Smooth muscle cell (in vitro differentiated cells): ENCODE measurements at regions not wholly inside any gene's neighbourhood (a gene's known extent, or its start where the extent isn't known, plus 50 kb on each side); places are given as distances from the start of the nearest gene placed in this dataset.

Source experiments
- DNase-seq: peaks from one replicate; lab custom pipeline; 2025; ENCODE audit not compliant: unreplicated experiment; lab: John Stamatoyannopoulos, UW
- H2AFZ ChIP-seq: fragments of 200-600 bp; sonication (generic); 2 replicates; pipeline ENCODE4 v1.6.0; 2016; ENCODE audit warnings: antibody characterized with exemption, low read depth, mild to moderate bottlenecking
- H3F3A ChIP-seq: fragments of 200-600 bp; sonication (generic); 2 replicates; pipeline ENCODE4 v1.6.0; 2017; ENCODE audit warnings: antibody characterized with exemption, low read depth
- H3K27ac ChIP-seq: fragments of 200-600 bp; sonication (generic); 2 replicates; pipeline ENCODE4 v1.5.1; 2016; ENCODE audit warnings: low read depth, mild to moderate bottlenecking
- H3K27me3 ChIP-seq: fragments of 200-600 bp; sonication (generic); 2 replicates; pipeline ENCODE4 v1.6.1; 2016; ENCODE audit warnings: low read depth, mild to moderate bottlenecking
- H3K36me3 ChIP-seq: fragments of 200-600 bp; sonication (generic); 2 replicates; pipeline ENCODE4 v1.5.1; 2016; ENCODE audit warnings: low read depth
- H3K4me1 ChIP-seq: fragments of 200-600 bp; sonication (generic); 2 replicates; pipeline ENCODE4 v1.5.1; 2016; ENCODE audit warnings: low read depth
- H3K4me2 ChIP-seq: fragments of 200-600 bp; sonication (generic); 2 replicates; pipeline ENCODE4 v1.6.0; 2016; ENCODE audit warnings: mild to moderate bottlenecking
- H3K4me3 ChIP-seq: fragments of 200-600 bp; sonication (generic); 2 replicates; pipeline ENCODE4 v1.5.1; 2016; ENCODE audit warnings: mild to moderate bottlenecking
- H3K79me2 ChIP-seq: fragments of 200-600 bp; sonication (generic); 2 replicates; pipeline ENCODE4 v1.6.0; 2016; ENCODE audit warnings: low read depth, mild to moderate bottlenecking
- H3K9ac ChIP-seq: fragments of 200-600 bp; sonication (generic); 2 replicates; pipeline ENCODE4 v1.6.0; 2016; ENCODE audit warnings: low read depth
- H3K9me3 ChIP-seq: fragments of 200-600 bp; sonication (generic); replicated peaks from 2 replicates; pipeline ENCODE4 v1.5.1; 2016; ENCODE audit warnings: low read depth
- H4K20me1 ChIP-seq: fragments of 200-600 bp; sonication (generic); 2 replicates; pipeline ENCODE4 v1.6.0; 2016; ENCODE audit warnings: low read depth
- CTCF ChIP-seq: fragments of 200-600 bp; sonication (generic); IDR thresholded peaks from 2 replicates; pipeline ENCODE4 v1.5.1; 2017; ENCODE audit warnings: borderline replicate concordance, mild to moderate bottlenecking, antibody characterized with exemption; ENCODE audit not compliant: insufficient read depth, poor library complexity, severe bottlenecking
- WGBS: methylation state at CpG from one replicate; pipeline ENCODE4 v1.1.7; 2016; ENCODE audit warnings: low lambda C conversion rate; 5-methylcytosine and 5-hydroxymethylcytosine counted together

GRCh38 chr13:40317980-40318327, 348.5 kb downstream of the FOXO1 start:
- H3K9me3 ChIP-seq = no peaks in the 10 kb centered on the region
- no peaks in the 10 kb centered on the region for H3F3A ChIP-seq
- H3K79me2 ChIP-seq = no peaks in the 10 kb centered on the region
- no peak overlapping the region for H3K27ac ChIP-seq
- no peak for DNase-seq
- H2AFZ ChIP-seq = no peak overlapping the region
- no peak overlapping the region for H3K4me3 ChIP-seq
- no peaks in the 10 kb centered on the region for H3K27me3 ChIP-seq
- 93% methylated on average over 2 of the region's 2 CpGs for WGBS
- H3K9ac ChIP-seq = no peak overlapping the region
- TF ChIP-seq CTCF = no peak
- H3K4me1 ChIP-seq = no peaks in the 10 kb centered on the region
- H3K36me3 ChIP-seq = no peaks in the 10 kb centered on the region
- H3K4me2 ChIP-seq = no peak overlapping the region
- no peaks in the 10 kb centered on the region for H4K20me1 ChIP-seq

DNA sequence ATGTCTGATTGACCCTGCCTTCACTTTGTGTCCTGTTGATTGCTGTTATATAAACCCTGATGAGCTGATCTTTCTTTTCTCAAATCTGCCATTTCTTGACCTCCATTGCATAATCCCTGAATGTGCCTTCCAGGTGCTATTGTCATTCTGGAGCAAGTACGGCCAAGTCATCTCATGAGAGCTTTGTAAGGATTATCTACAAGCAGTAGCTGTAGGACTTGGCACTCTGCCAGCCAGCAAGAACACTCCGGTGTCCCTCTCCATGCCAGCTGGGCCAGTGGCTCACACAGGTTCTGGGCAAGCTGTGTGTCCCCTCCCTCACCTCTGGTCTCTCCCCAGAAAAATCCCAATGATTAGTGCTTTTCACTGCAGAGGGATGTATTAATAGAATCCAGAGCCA, 348.1 kb downstream of the FOXO1 start:
- no peak overlapping the region for H3K9ac ChIP-seq
- no peaks in the 10 kb centered on the region for H3K36me3 ChIP-seq
- 39% methylated on average over 2 of the region's 2 CpGs for WGBS
- H3K27me3 ChIP-seq = no peaks in the 10 kb centered on the region
- no peak overlapping the region for H3K4me2 ChIP-seq
- H3K4me1 ChIP-seq = no peaks in the 10 kb centered on the region
- no peaks in the 10 kb centered on the region for H3K79me2 ChIP-seq
- no peaks in the 10 kb centered on the region for H4K20me1 ChIP-seq
- H3K4me3 ChIP-seq = no peak overlapping the region
- no peak overlapping the region for H3K27ac ChIP-seq
- no peak overlapping the region for H2AFZ ChIP-seq
- H3K9me3 ChIP-seq = no peaks in the 10 kb centered on the region
- DNase-seq = no peak
- H3F3A ChIP-seq = no peaks in the 10 kb centered on the region
- TF ChIP-seq CTCF = no peak

GRCh38 chr13:40319699-40320579, 346.5 kb downstream of the FOXO1 start:
- no peaks in the 10 kb centered on the region for H4K20me1 ChIP-seq
- no peaks in the 10 kb centered on the region for H3K4me1 ChIP-seq
- H3K27me3 ChIP-seq = no peaks in the 10 kb centered on the region
- 93% methylated on average over 3 of the region's 3 CpGs for WGBS
- H3K79me2 ChIP-seq = no peaks in the 10 kb centered on the region
- H3K9ac ChIP-seq = no peak overlapping the region
- H3K27ac ChIP-seq = no peak overlapping the region
- no peaks in the 10 kb centered on the region for H3F3A ChIP-seq
- no peaks in the 10 kb centered on the region for H3K36me3 ChIP-seq
- DNase-seq = no peak
- no peak overlapping the region for H2AFZ ChIP-seq
- no peak for TF ChIP-seq CTCF
- no peak overlapping the region for H3K4me3 ChIP-seq
- no peak overlapping the region for H3K4me2 ChIP-seq
- H3K9me3 ChIP-seq = peaks cover 7% of the 10 kb centered on the region

DNA sequence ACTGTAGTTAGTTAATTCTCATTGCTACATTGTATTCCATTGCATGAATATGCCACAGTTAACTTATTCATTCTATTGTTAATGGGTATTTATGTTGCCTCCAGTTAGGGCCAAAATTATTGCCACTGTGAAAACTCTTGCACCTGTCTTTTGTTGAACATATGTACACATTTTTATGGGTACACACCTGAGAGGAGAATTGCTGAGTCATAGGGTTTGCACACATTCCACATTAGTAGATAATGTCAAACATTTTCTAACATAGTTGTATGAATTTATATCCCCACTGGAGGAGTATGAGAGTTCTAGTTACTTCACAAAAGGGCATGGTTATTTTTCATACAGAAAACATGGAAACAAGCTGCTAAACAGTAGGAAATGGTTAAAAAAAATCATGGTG, 338.4 kb downstream of the FOXO1 start:
- Histone ChIP-seq H3K9me3 (peaks cover 7% of the 10 kb centered on the region), H2AFZ (no peak overlapping the region), H3K27ac (no peak overlapping the region), H3K4me3 (no peak overlapping the region), H3K9ac (no peak overlapping the region), H3K4me1 (no peaks in the 10 kb centered on the region), H3K27me3 (no peaks in the 10 kb centered on the region), H3K79me2 (no peaks in the 10 kb centered on the region), H3K36me3 (no peaks in the 10 kb centered on the region), H4K20me1 (no peaks in the 10 kb centered on the region), H3K4me2 (no peak overlapping the region), H3F3A (no peaks in the 10 kb centered on the region)
- no peak for DNase-seq
- no peak for TF ChIP-seq CTCF
